WTC11 (cell line): ENCODE measurements at regions not wholly inside any gene's neighbourhood (a gene's known extent, or its start where the extent isn't known, plus 50 kb on each side); places are given as distances from the start of the nearest gene placed in this dataset.

Source experiments
- ATAC-seq: fragments of 200-7000 bp; cut with Tn5 transposase; 2 replicates; pipeline ENCODE4 v1.10.0; 2021; ENCODE audit warnings: mild to moderate bottlenecking, moderate library complexity
- CTCF ChIA-PET: fragments of 300-600 bp; sonication (Branson Sonifier 250); formaldehyde crosslinking; loops from one replicate; lab custom pipeline; 2021; ENCODE audit warnings: antibody characterized with exemption; lab: Charles Lee
- POLR2A ChIA-PET: fragments of 350-600 bp; sonication (Branson Sonifier 250); formaldehyde crosslinking; loops from one replicate; lab custom pipeline; 2021; ENCODE audit warnings: antibody characterized with exemption; lab: Charles Lee
- DNase-seq: peaks from one replicate; pipeline ENCODE4 v3.0.0; 2021; ENCODE audit warnings: low spot score
- H3K27ac Mint-ChIP-seq: 2 replicates; pipeline ENCODE4 v1.8.0; 2021; ENCODE audit warnings: mixed read lengths
- H3K27me3 Mint-ChIP-seq: 2 replicates; pipeline ENCODE4 v1.8.0; 2021; ENCODE audit warnings: low read depth, mild to moderate bottlenecking, moderate library complexity, mixed read lengths
- H3K36me3 Mint-ChIP-seq: 2 replicates; pipeline ENCODE4 v1.8.0; 2021; ENCODE audit warnings: mixed read lengths
- H3K4me1 Mint-ChIP-seq: 2 replicates; pipeline ENCODE4 v1.8.0; 2022; ENCODE audit warnings: mixed read lengths
- H3K4me3 Mint-ChIP-seq: 2 replicates; pipeline ENCODE4 v1.8.0; 2021; ENCODE audit warnings: mild to moderate bottlenecking, moderate library complexity, mixed read lengths
- H3K9me3 Mint-ChIP-seq: 2 replicates; pipeline ENCODE4 v1.8.0; 2021; ENCODE audit warnings: mixed read lengths
- ATF1 ChIP-seq: sonication (generic); formaldehyde crosslinking; IDR thresholded peaks from 2 replicates; pipeline ENCODE4 v1.8.1; 2023; ENCODE audit warnings: mild to moderate bottlenecking, moderate library complexity, missing genetic modification reagents
- CTCF ChIP-seq: fragments of 200-600 bp; IDR thresholded peaks from 2 replicates; pipeline ENCODE4 v1.8.0; 2022; ENCODE audit warnings: antibody characterized with exemption
- ERG ChIP-seq: fragments of 250-450 bp; sonication (Bioruptor Pico); IDR thresholded peaks from 2 replicates; pipeline ENCODE4 v1.8.0; 2021; ENCODE audit warnings: mild to moderate bottlenecking
- FOXP4 ChIP-seq: sonication (generic); formaldehyde crosslinking; IDR thresholded peaks from 2 replicates; pipeline ENCODE4 v1.8.0; 2022; ENCODE audit warnings: mild to moderate bottlenecking, missing genetic modification reagents
- HMGA2 ChIP-seq: fragments of 250-450 bp; sonication (Bioruptor Pico); IDR thresholded peaks from 2 replicates; pipeline ENCODE4 v1.4.0; 2021; ENCODE audit warnings: mild to moderate bottlenecking, moderate library complexity
- IRF2 ChIP-seq: sonication (generic); formaldehyde crosslinking; IDR thresholded peaks from 2 replicates; pipeline ENCODE4 v1.8.0; 2022; ENCODE audit warnings: low read depth, missing genetic modification reagents, borderline replicate concordance
- JAZF1 ChIP-seq: fragments of 250-450 bp; sonication (Bioruptor Pico); IDR thresholded peaks from 2 replicates; pipeline ENCODE4 v1.9.0; 2021; ENCODE audit warnings: moderate library complexity, mild to moderate bottlenecking, inconsistent platforms
- NFE2L1 ChIP-seq: sonication (generic); formaldehyde crosslinking; IDR thresholded peaks from 2 replicates; pipeline ENCODE4 v1.8.1; 2023; ENCODE audit warnings: missing genetic modification reagents
- NR1H2 ChIP-seq: sonication (generic); formaldehyde crosslinking; IDR thresholded peaks from 2 replicates; pipeline ENCODE4 v1.9.0; 2021; ENCODE audit warnings: mild to moderate bottlenecking, moderate library complexity, missing genetic modification reagents
- SMAD4 ChIP-seq: sonication (generic); formaldehyde crosslinking; IDR thresholded peaks from 2 replicates; pipeline ENCODE4 v1.8.0; 2022; ENCODE audit warnings: mild to moderate bottlenecking, missing genetic modification reagents
- USF1 ChIP-seq: sonication (generic); formaldehyde crosslinking; IDR thresholded peaks from 2 replicates; pipeline ENCODE4 v1.8.0; 2022; ENCODE audit warnings: mild to moderate bottlenecking, missing genetic modification reagents
- ZBTB43 ChIP-seq: sonication (generic); formaldehyde crosslinking; IDR thresholded peaks from 2 replicates; pipeline ENCODE4 v1.8.1; 2023; ENCODE audit warnings: mild to moderate bottlenecking, missing genetic modification reagents
- ZNF281 ChIP-seq: sonication (generic); formaldehyde crosslinking; IDR thresholded peaks from 2 replicates; pipeline ENCODE4 v1.8.0; 2023; ENCODE audit warnings: mild to moderate bottlenecking, missing genetic modification reagents
- ZNF317 ChIP-seq: sonication (generic); formaldehyde crosslinking; IDR thresholded peaks from 2 replicates; pipeline ENCODE4 v1.8.1; 2023; ENCODE audit warnings: low read depth, mild to moderate bottlenecking, moderate library complexity, missing genetic modification reagents, borderline replicate concordance
- ZSCAN18 ChIP-seq: fragments of 250-450 bp; sonication (Bioruptor Pico); IDR thresholded peaks from 2 replicates; pipeline ENCODE4 v2.1.2; 2022; ENCODE audit warnings: mild to moderate bottlenecking, moderate library complexity

GRCh38 chr14:66405158-66405557 lies 81.0 kb upstream of the CCDC196 start:
- DNase-seq (no peak), ATAC-seq (no peak; the same call in 1 of the 2 replicates)
- ChIA-PET POLR2A (no interaction called here), CTCF (no interaction called here)
- Mint-ChIP-seq H3K27me3 (no peaks in the 10 kb centered on the region), H3K27ac (no peak overlapping the region), H3K4me3 (no peak overlapping the region)
- TF ChIP-seq IRF2 (CRISPR knock-in tag) (no peak), ERG (no peak), JAZF1 (CRISPR knock-in tag) (no peak), NR1H2 (CRISPR knock-in tag) (no peak), ZNF317 (CRISPR knock-in tag) (no peak), SMAD4 (CRISPR knock-in tag) (no peak), ATF1 (no peak), ZBTB43 (no peak), ZSCAN18 (CRISPR knock-in tag) (no peak)
- TF ChIP-seq, all 79 proteins: peak for 0
- Mint-ChIP-seq H3K9me3 (0 out of 2 replicates have a peak, but pooled peaks cover 4% of the 10 kb centered on the region), H3K4me1 (peaks cover 9% of the 10 kb centered on the region), H3K36me3 (no peaks in the 10 kb centered on the region)

- no peak for ATAC-seq
- Mint-ChIP-seq H3K27me3 (no peaks in the 10 kb centered on the region), H3K9me3 (peaks cover 16% of the 10 kb centered on the region; the same call in 1 of the 2 replicates), H3K27ac (no peak overlapping the region), H3K4me1 (no peaks in the 10 kb centered on the region; the same call in 1 of the 2 replicates), H3K36me3 (no peaks in the 10 kb centered on the region), H3K4me3 (no peak overlapping the region)
- CTCF ChIA-PET = interaction anchor here (1.8 kb wide), 1 partner anchor 11 kb away, joined by 5 read pairs; no protein-coding TSS in a partner anchor
- no peak for DNase-seq
- POLR2A ChIA-PET = no interaction called here
- no peak for TF ChIP-seq NFE2L1 (CRISPR knock-in tag)
- no peak for TF ChIP-seq FOXP4 (CRISPR knock-in tag)
- no peak for TF ChIP-seq USF1
- TF ChIP-seq HMGA2 (CRISPR knock-in tag) = peak; percentile 61; the same call in 1 of the 2 replicates
- TF ChIP-seq CTCF = no peak
- TF ChIP-seq ZNF281 (CRISPR knock-in tag) = no peak
Observed at GRCh38 chr14:66413901-66414300, 72.3 kb upstream of the CCDC196 start.
